ENCODE measurements at regions not wholly inside any gene's neighbourhood (a gene's known extent, or its start where the extent isn't known, plus 50 kb on each side); places are given as distances from the start of the nearest gene placed in this dataset.

GRCh38 chr7:16300361-16300895 lies 120.9 kb downstream of the CRPPA start:
- TF ChIP-seq POLR2A (IDR thresholded peaks at IDR 0.05; ENCODE audit: low read depth, low read length) = no peak
- TF ChIP-seq TAF1 (IDR thresholded peaks at IDR 0.05; ENCODE audit: borderline replicate concordance, low read depth, low read length) = no peak

Data from GM12892 (cell line).